Activated CD8-positive, alpha-beta memory T cell treated with anti-CD3 and anti-CD28 coated beads for 36 hours (primary cell): ENCODE measurements at regions not wholly inside any gene's neighbourhood (a gene's known extent, or its start where the extent isn't known, plus 50 kb on each side); places are given as distances from the start of the nearest gene placed in this dataset.
"Not testable (repeated sequence)": the region's sequence is repeated elsewhere in the genome, so short reads cannot be mapped to it uniquely, and the experiment has no call there.

Experiments used
- CTCF ChIA-PET: fragments of 350-600 bp; sonication (Branson Sonifier 250); formaldehyde crosslinking; loops from one replicate; lab custom pipeline; 2021; ENCODE audit warnings: antibody characterized with exemption; lab: Charles Lee
- POLR2A ChIA-PET: fragments of 350-600 bp; sonication (Branson Sonifier 250); formaldehyde crosslinking; loops from one replicate; lab custom pipeline; 2021; ENCODE audit warnings: antibody characterized with exemption; lab: Charles Lee

DNA sequence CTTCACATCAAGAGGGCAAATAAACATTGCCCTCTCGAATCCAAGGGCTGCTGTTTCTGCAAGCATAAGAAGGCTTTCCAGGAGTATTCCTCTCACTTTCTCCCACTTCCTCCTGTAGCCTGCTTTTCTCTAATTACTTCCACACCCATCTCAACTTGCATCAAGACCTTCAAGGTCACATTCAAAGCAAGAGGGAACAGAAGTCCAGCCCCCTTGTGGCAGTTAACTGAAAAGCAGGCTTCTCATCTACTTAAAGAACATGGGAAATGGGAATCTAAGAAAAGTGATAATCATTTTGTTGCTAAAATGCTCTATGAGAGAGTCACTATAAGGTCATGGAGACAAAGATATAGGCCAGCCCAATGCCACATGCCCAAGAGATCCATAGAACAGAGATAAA, 874.4 kb downstream of the KCNT2 start:
- CTCF ChIA-PET: no interaction called here
- POLR2A ChIA-PET: no interaction called here

DNA sequence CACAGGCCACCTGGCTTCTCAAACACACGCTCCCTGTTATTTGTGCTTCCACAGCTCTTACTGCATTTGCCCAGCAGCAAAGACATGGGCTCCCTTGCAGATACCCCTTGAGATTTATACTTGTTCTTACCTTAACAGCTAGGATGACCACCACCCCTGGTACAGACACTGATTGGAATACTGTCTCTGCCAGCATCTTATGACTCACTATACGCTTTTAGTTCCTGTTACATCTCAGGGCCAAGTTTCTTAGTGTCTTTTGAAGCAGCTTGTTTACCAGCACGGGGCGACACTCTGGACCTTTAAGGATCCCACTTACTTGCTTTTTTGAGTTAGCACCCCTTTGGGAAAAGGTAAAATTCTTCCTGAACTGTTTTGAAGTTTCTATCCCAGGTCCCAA, 874.8 kb downstream of the KCNT2 start:
- ChIA-PET CTCF (no interaction called here), POLR2A (no interaction called here)

DNA sequence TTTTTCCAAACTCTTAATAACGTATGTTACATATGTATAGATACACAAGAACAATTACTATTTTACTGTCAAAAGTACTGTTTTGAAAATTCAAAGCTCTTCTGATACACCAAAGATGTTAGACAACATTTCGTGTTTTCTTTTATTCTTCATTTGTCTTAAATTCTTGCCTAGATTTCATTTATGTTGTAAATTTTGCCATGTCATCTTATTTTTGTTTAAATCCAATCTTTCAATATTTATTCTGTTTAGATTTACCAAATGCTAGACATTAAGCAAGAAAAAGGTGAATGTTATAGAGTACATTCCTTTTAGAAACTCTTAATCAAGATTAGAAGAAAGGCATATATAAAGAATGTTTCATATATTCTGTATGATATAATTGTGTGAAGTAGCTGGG, 876.9 kb downstream of the KCNT2 start:
- CTCF ChIA-PET: no interaction called here

DNA sequence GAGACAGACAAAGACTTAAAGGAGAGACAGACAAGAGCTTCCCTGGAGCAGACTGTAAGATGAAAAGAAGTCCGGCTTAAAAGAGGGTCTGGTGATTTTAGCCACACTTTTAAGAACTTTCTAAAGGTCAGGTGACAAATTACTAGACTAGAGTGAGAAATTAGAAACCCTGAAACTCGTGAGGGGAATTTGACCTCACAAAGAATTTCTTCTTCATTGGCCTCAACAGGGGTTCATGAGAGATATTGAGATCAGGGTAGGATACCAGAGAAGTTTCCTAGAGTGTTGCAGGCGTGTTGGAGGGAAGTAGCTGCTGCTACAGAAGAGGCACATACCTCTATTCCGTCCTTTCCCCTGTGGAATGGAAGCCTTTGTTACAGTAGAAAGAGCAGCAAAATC, 884.4 kb downstream of the KCNT2 start:
- ChIA-PET POLR2A (no interaction called here), CTCF (no interaction called here)

More for the DNA sequence above, 876.9 kb downstream of the KCNT2 start:
- POLR2A ChIA-PET: no interaction called here

DNA sequence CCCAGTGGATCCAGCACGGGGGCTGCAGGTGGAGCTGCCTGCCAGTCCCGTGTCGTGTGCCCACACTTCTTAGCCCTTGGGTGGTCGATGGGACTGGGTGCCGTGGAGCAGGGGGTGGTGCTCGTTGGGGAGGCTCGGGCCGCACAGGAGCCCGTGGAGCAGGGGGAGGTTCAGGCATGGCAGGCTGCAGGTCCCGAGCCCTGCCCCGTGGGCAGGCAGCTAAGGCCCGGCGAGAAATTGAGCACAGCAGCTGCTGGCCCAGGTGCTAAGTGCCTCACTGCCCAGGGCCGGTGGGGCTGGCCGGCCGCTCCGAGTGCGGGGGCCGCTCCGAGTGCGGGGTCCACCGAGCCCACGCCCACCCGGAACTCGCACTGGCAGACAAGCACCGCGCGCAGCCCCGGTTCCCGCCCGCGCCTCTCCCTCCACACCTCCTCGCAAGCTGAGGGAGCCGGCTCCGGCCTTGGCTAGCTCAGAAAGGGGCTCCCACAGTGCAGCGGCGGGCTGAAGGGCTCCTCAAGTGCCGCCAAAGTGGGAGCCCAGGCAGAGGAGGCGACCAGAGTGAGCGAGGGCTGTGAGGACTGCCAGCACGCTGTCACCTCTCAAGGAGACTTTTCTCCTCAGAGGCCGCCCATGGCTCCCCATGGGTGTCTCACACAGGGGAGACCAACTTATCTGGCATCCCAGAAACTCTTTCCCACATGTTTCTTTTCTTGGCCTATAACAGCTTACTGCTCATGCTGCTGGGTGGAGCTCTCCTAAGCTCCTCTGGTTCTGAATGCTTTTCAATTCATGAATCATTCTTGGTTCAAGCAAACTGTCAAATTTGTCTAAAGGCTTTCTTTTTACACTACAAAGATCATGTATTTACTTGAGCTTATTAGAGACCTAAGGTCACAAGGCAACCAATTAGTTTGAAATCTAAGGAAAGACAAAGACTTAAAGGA, 885.1 kb downstream of the KCNT2 start:
- CTCF ChIA-PET, POLR2A ChIA-PET: not testable (repeated sequence)

DNA sequence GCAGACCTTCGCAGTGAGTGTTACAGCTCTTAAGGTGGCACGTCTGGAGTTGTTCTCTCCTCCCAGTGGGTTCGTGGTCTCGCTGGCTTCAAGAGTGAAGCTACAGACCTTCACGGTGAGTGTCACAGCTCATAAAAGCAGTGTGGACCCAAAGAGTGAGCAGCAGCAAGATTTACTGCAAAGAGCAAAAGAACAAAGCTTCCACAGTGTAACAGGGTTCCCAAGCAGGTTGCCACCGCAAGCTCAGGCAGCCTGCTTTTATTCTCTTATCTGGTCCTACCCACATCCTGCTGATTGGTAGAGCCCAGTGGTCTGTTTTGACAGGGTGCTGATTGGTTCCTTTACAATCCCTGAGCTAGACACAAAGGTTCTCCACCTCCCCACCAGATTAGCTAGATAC, 886.1 kb downstream of the KCNT2 start:
- CTCF ChIA-PET, POLR2A ChIA-PET: not testable (repeated sequence)

DNA sequence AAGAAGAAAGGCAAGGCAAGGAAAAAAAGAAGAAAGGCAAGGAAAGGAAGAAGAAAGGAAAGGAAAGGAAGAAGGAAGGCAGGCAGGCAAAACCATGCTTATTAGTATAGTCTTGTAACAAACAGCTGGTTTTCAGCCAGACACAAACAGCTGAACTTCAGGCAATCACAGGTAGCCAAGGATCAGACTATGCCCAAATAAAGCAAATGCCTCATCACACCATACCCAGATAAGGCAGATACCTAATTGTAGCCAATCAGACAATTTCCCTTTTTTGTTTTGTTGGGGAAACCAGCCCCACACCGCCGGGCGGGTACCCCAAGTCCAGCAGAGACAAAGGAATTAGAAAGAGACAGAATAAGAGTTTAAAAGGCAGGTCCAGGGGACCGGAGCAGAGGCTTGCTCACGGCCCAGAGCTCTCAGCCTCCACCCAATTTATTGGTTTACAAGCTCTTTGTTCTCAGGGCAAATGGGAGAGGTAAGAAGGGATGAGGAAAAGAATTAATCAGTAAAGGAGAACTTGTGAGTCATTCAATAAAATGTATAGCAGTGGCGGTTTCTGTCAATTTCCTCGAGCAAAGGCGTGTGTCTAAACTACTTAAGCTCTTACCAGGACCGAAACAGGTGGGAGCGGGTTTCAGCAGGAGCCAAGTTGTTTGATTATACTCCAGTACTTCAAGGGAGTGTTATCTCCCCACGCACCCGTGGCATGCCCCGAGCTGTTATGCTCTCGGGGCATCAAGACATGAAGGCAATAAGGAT, 886.8 kb downstream of the KCNT2 start:
- CTCF ChIA-PET: no interaction called here
- POLR2A ChIA-PET: no interaction called here

DNA sequence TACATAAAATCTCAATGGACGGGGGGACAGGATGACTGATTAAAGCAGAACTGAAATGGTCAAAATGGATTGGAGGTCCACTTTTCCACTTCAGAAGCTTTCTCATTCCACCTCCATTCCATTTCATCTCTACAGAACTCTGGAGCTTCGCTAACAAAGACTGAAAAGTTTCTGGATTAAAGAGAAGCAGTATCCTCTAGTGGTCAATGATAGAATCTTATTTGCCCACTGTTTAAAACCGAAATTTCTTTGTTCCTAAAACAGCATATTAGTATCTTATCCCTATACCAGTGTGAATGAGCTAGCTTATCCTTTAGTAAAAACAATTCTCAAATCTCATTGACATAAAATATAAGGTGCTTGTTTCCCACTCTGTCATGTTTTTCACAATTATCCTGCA, 890.6 kb downstream of the KCNT2 start:
- ChIA-PET POLR2A (no interaction called here), CTCF (no interaction called here)

DNA sequence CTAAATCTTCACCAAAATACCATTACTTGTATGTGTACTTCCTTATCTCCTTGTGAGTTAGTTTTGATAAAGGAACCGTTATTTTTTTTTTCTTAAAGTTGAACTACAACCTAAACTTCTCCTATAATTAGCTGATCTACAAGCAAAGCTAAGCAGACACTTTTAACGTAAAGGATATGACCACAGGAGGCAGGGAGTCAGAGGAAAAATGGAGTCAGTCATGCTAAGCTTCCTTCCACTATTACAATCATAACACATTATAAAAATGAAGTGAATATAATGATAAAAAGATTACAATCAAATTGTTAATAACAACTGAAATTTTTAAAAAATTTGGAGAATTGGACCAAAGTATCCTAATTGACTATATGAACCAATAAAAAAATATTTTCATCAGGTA, 892.6 kb downstream of the KCNT2 start:
- ChIA-PET POLR2A (no interaction called here), CTCF (no interaction called here)

DNA sequence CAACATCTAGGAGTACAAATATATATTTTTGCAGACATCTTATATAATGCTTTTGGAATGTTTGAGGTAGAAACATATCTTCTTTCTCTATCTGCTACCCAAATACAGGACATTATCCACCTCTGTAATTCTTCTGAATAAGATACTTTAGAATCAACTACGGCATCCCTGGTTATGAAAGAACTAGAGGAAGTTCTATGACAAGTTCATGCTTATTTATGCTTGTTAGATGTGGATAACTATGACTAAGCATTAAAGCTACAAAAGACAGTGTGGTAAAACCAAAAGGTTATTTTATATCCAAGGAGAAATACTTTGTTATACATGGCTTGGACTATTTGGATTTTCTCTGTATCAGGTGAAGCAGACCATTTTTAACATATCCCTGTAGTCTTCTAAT, 894.0 kb downstream of the KCNT2 start:
- ChIA-PET CTCF (no interaction called here), POLR2A (no interaction called here)

DNA sequence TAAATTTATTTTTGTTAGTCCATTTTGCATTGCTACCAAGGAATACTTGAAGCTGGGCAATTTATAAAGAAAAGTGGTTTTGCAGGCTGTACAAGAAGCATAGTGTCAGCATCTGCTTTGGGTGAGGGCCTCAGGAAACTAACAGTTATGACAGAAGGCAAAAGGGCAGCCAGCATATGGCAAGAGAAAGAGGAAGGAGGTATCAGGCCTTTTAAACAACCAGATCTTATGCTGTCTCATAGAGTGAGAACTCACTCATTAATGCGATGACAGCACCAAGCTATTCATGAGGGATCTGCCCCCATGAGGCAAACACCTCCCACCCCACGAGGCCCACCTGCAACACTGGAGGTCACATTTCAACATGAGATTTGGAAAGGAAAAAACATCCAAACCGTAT, 898.4 kb downstream of the KCNT2 start:
- POLR2A ChIA-PET: no interaction called here
- CTCF ChIA-PET: no interaction called here

DNA sequence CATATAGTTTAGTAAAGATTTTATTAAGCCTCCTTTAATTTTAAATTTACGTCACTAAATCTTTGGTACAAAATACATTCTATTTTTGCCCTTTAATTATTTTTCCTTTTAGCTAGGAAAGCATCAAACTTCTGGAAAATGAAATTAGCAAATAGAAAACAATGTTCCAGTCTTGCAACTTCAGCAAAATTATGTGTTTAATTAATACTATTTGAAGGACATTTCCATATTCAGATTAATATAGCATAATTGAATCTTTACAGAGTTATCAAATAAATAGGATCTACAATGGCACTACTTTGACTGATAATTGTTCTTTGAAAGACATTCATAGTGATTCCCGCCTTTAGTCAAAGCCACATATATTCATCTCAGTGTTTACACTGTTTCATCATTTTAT, 904.2 kb downstream of the KCNT2 start:
- ChIA-PET CTCF (no interaction called here), POLR2A (no interaction called here)

DNA sequence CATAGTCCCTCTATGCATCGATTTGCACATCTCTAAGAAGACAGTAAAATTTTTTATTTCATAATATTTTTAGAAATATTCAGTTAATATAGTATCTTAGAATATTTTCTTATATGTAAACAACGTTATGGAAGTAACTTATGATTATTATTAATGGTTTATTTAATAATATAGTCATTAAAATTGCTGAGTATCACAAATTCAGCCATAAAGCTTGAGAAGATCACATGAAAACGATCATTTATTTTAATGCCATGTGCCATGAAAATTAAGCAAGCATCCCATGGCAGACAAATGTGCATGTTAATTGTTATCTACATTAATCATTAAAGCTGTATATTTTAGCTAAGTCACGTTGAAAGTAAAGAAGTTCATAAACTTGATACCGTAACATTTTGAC, 907.1 kb downstream of the KCNT2 start:
- ChIA-PET CTCF (no interaction called here), POLR2A (no interaction called here)

DNA sequence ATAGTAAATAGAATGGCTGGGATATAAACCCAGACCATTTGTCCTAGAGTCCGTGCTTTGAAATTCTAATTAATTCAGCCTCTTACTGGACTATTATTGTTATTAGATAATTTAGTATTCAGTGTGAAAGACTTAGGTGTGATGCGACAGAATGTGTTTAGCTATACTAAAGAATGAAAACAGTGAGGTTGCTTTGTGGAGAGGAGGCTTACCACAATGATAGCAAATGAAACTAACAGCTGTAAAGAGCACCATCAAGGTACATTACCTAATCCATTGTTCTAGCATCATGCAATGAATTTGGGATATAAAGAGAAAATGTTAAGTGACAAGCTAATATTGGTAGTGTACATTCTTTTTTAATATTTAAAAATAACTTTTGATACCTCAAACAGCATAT, 911.1 kb downstream of the KCNT2 start:
- ChIA-PET CTCF (no interaction called here), POLR2A (no interaction called here)

DNA sequence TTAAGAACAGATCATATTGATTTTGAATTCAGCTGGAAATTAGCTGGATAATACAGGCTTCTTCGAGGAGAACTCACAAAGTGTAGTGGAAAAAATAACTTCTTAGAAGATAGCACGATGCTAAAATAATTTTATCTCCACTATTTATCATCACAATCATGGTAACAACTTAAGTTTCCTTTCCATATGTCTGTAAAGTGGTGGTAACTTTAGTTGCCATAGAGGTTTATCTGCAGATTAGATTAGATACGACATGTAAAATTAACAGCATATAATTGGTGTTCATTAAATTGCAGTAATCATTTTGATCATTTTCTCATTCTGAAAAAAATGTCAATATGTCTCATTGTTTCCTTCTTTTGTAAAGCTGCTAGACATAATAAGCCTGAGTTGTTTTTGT, 921.5 kb downstream of the KCNT2 start:
- ChIA-PET POLR2A (no interaction called here), CTCF (no interaction called here)

DNA sequence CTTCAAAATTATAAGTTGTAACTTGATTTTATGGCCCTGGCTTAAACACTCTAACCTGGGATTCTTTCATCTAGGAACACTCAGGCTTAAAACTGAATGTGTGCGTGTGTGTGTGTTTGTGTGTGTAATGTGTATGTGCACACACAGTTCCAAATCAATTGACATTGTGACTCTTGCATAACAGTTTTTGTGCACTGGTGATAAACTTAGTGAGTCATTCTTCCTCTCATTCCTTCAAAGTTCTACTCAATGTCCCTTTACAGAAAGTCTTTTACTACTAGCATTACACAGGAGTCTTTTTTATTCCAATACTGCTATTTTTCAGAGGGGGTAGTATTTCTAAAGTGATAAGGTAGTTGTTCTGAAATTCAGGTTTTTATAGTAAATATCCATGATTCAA, 943.6 kb downstream of the KCNT2 start:
- POLR2A ChIA-PET: no interaction called here
- CTCF ChIA-PET: no interaction called here

DNA sequence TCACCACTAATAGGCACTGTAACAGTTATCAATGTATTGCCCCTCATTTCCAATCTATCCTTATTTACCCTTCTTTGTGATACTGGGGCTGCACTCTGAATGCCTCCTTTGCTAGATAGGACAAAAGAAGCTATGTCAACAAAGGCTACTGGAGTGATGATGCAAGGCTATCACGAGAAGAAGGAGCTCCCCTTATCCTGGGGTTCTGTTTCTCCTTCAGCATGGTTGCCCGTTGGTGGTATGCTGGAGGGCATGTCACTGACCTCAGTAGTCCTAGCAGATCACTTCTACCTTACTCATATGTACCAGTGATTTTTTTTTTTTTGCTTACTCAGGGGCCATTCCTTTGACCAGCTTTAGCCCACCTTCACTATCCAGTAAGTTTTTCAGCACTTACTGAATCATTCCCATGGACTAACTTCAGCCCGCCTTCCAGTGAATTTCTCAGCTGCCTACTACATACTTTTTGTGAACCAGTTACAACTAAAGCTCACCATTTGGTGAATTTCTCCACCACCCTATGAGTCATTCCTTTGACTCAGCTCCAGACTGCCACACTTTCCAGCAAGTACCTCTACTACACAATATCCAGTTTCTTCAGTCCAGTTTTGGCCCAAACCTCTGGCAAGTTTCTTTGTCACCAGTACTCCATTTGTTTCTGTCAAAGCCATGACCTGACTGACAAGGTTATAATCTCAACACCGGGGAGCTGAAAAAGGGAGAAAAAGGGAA, 944.5 kb downstream of the KCNT2 start:
- POLR2A ChIA-PET: no interaction called here
- CTCF ChIA-PET: no interaction called here

DNA sequence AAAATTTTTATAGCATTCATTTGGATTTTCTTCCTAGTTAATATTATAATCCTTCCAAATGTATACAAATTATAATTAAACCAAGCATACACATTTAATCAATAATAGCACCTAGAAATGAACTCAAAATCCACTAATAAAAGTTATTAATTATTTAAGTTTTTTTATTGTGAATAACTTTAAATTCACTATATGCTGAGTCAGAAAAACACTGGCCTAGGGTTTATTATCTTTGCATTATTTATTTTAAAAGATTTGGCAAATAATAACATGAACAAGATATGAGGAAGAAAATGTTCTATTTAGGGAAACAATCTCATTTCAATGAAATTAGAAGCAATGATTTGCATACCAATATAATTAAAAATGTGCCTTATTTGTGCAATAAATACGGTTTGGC, 951.5 kb downstream of the KCNT2 start:
- CTCF ChIA-PET: no interaction called here

DNA sequence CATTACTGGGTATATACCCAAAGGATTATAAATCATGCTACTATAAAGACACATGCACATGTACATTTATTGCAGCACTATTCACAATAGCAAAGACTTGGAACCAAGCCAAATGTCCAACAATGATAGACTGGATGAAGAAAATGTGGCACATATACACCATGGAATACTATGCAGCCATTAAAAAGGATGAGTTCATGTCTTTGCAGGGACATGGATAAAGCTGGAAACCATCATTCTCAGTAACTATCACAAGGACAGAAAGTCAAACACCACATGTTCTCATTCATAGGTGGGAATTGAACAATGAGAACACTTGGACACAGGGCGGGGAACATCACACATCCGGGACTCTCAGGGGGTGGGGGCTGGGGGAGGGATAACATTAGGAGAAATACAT, 959.4 kb downstream of the KCNT2 start:
- POLR2A ChIA-PET, CTCF ChIA-PET: not testable (repeated sequence)

More for the DNA sequence above, 951.5 kb downstream of the KCNT2 start:
- POLR2A ChIA-PET: no interaction called here

DNA sequence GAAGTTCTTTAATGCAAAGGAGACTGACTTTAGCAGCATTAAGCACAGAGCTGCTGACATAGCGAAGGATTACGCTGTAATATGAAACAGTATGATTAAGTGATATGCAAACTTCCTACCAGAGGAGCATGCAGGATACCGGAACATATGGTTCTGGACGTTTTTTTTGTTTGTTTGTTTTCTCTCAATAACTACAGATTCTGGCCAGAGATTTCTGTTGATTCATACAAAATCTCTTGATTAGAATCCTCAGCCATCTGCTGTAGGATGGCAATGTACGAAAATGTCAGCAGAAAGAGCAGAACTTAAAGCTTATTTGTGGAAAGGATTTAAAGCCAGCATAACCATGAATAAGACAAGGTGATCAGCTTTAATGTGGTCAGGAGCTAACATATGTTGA, 970.7 kb downstream of the KCNT2 start:
- CTCF ChIA-PET: no interaction called here
- POLR2A ChIA-PET: no interaction called here
